ENCODE measurements at regions not wholly inside any gene's neighbourhood (a gene's known extent, or its start where the extent isn't known, plus 50 kb on each side); places are given as distances from the start of the nearest gene placed in this dataset.

GRCh38 chr18:51891876-51892275, 448.1 kb upstream of the DCC start:
- no peak for TF ChIP-seq CTCF (IDR thresholded peaks at IDR 0.05)
- no peak for TF ChIP-seq POLR2AphosphoS5 (IDR thresholded peaks at IDR 0.05)

Data from stomach (tissue), 4 donors.